H9 (cell line): ENCODE measurements at regions not wholly inside any gene's neighbourhood (a gene's known extent, or its start where the extent isn't known, plus 50 kb on each side); places are given as distances from the start of the nearest gene placed in this dataset.

Source experiments
- DNase-seq: peaks from one replicate; pipeline ENCODE4 v3.0.0-alpha.2; 2017
- H2AFZ ChIP-seq: one replicate; pipeline ENCODE4 v1.6.1; 2013; ENCODE audit warnings: mild to moderate bottlenecking, low read length, control low read depth, moderate library complexity
- H2AK5ac ChIP-seq: 2 replicates; pipeline ENCODE4 v1.6.1; 2013; ENCODE audit warnings: low read length, control low read depth, mixed read lengths; ENCODE audit not compliant: insufficient read length
- H2BK120ac ChIP-seq: one replicate; pipeline ENCODE4 v1.6.1; 2013; ENCODE audit warnings: low read depth, mild to moderate bottlenecking, low read length, control low read depth, inconsistent platforms; ENCODE audit not compliant: poor library complexity, severe bottlenecking
- H2BK12ac ChIP-seq: 2 replicates; pipeline ENCODE4 v1.6.1; 2013; ENCODE audit warnings: low read length, control low read depth, mixed read lengths, low read depth; ENCODE audit not compliant: insufficient read length
- H2BK15ac ChIP-seq: 2 replicates; pipeline ENCODE4 v1.6.1; 2013; ENCODE audit warnings: low read depth, low read length, control low read depth
- H2BK20ac ChIP-seq: one replicate; pipeline ENCODE4 v1.6.1; 2013; ENCODE audit warnings: low read depth, mild to moderate bottlenecking, low read length, control low read depth, inconsistent platforms; ENCODE audit not compliant: poor library complexity, severe bottlenecking
- H2BK5ac ChIP-seq: 2 replicates; pipeline ENCODE4 v1.6.1; 2013; ENCODE audit warnings: low read length, control low read depth, mixed read lengths; ENCODE audit not compliant: insufficient read length
- H3K14ac ChIP-seq: 2 replicates; pipeline ENCODE4 v1.6.1; 2013; ENCODE audit warnings: low read length, control low read depth; ENCODE audit not compliant: insufficient read depth
- H3K18ac ChIP-seq: 2 replicates; pipeline ENCODE4 v1.6.1; 2013; ENCODE audit warnings: low read depth, mild to moderate bottlenecking, mixed read lengths, low read length, control low read depth; ENCODE audit not compliant: insufficient read length
- H3K23ac ChIP-seq: 2 replicates; pipeline ENCODE4 v1.6.1; 2013; ENCODE audit warnings: low read length, control low read depth, mixed read lengths, low read depth; ENCODE audit not compliant: insufficient read length
- H3K23me2 ChIP-seq: 2 replicates; pipeline ENCODE4 v1.6.1; 2013; ENCODE audit warnings: low read depth, mild to moderate bottlenecking, mixed read lengths, low read length, control low read depth; ENCODE audit not compliant: insufficient read length, poor library complexity, severe bottlenecking
- H3K27ac ChIP-seq: 2 replicates; pipeline ENCODE4 v1.5.1; 2013; ENCODE audit warnings: low read length, control low read depth, mixed read lengths, low read depth; ENCODE audit not compliant: insufficient read length
- H3K27me3 ChIP-seq: 2 replicates; pipeline ENCODE4 v1.6.1; 2013; ENCODE audit warnings: low read length, control low read depth, inconsistent platforms; ENCODE audit not compliant: insufficient read depth
- H3K4ac ChIP-seq: 2 replicates; pipeline ENCODE4 v1.6.1; 2013; ENCODE audit warnings: low read depth, mild to moderate bottlenecking, control low read depth, inconsistent platforms, low read length, moderate library complexity
- H3K4me1 ChIP-seq: 2 replicates; pipeline ENCODE4 v1.6.1; 2013; ENCODE audit warnings: low read length, control low read depth, inconsistent platforms; ENCODE audit not compliant: insufficient read depth
- H3K4me2 ChIP-seq: 2 replicates; pipeline ENCODE4 v1.6.1; 2013; ENCODE audit warnings: low read length, control low read depth, mixed read lengths; ENCODE audit not compliant: insufficient read length, insufficient read depth
- H3K56ac ChIP-seq: 2 replicates; pipeline ENCODE4 v1.6.1; 2013; ENCODE audit warnings: low read depth, mild to moderate bottlenecking, mixed read lengths, low read length, control low read depth; ENCODE audit not compliant: insufficient read length
- H3K79me1 ChIP-seq: 2 replicates; pipeline ENCODE4 v1.6.1; 2013; ENCODE audit warnings: low read depth, mild to moderate bottlenecking, moderate library complexity, low read length, control low read depth, inconsistent platforms; ENCODE audit not compliant: insufficient read depth, poor library complexity, severe bottlenecking
- H3K79me2 ChIP-seq: 2 replicates; pipeline ENCODE4 v1.6.1; 2013; ENCODE audit warnings: low read length, control low read depth, inconsistent platforms; ENCODE audit not compliant: insufficient read depth
- H3K9ac ChIP-seq: 2 replicates; pipeline ENCODE4 v1.6.1; 2013; ENCODE audit warnings: low read length, control low read depth, mixed read lengths; ENCODE audit not compliant: insufficient read length; ENCODE audit errors: extremely low read depth
- H3K9me3 ChIP-seq: one replicate; pipeline ENCODE4 v1.6.1; 2013; ENCODE audit warnings: low read depth, low read length, inconsistent platforms; ENCODE audit not compliant: control insufficient read depth
- H3T11ph ChIP-seq: one replicate; pipeline ENCODE4 v1.6.1; 2013; ENCODE audit warnings: mild to moderate bottlenecking, low read length, control low read depth, inconsistent platforms
- H4K20me1 ChIP-seq: one replicate; pipeline ENCODE4 v1.6.1; 2013; ENCODE audit not compliant: control insufficient read depth, insufficient read length, insufficient read depth
- H4K5ac ChIP-seq: 2 replicates; pipeline ENCODE4 v1.6.1; 2013; ENCODE audit warnings: low read depth, mild to moderate bottlenecking, mixed read lengths, low read length, control low read depth; ENCODE audit not compliant: insufficient read length
- H4K8ac ChIP-seq: replicated peaks from 2 replicates; pipeline ENCODE4 v1.6.1; 2013; ENCODE audit warnings: low read length, control low read depth, mixed read lengths, low read depth; ENCODE audit not compliant: insufficient read length
- H4K91ac ChIP-seq: 2 replicates; pipeline ENCODE4 v1.6.1; 2013; ENCODE audit warnings: low read depth, mild to moderate bottlenecking, moderate library complexity, mixed read lengths, low read length, control low read depth; ENCODE audit not compliant: insufficient read length
- H3K27ac Mint-ChIP-seq, 3 experiments: 2 replicates in 2 of 3; 3 replicates in 1 of 3; pipeline ENCODE4 v1.8.0; 2020 to 2021; ENCODE audit warnings: mixed read lengths in 3 of 3, mild to moderate bottlenecking in 1 of 3, moderate library complexity in 1 of 3
- H3K27me3 Mint-ChIP-seq: 2 replicates; pipeline ENCODE4 v1.8.0; 2021; ENCODE audit warnings: low read depth, mild to moderate bottlenecking, moderate library complexity, mixed read lengths
- H3K36me3 Mint-ChIP-seq, 3 experiments: 2 replicates in 2 of 3; 3 replicates in 1 of 3; pipeline ENCODE4 v1.8.0; 2020 to 2021; ENCODE audit warnings: low read depth in 3 of 3, mixed read lengths in 3 of 3; ENCODE audit not compliant: insufficient read depth in 1 of 3
- H3K4me1 Mint-ChIP-seq, 2 experiments: 2 replicates each; pipeline ENCODE4 v1.8.0; 2020; ENCODE audit warnings: mixed read lengths in 2 of 2
- H3K4me3 Mint-ChIP-seq, 2 experiments: 2 replicates in 1 of 2; 3 replicates in 1 of 2; pipeline ENCODE4 v1.8.0; 2020 to 2021; ENCODE audit warnings: mild to moderate bottlenecking in 2 of 2, mixed read lengths in 2 of 2, moderate library complexity in 1 of 2
- H3K9me3 Mint-ChIP-seq, 2 experiments: 2 replicates in 1 of 2; 3 replicates in 1 of 2; pipeline ENCODE4 v1.8.0; 2020; ENCODE audit warnings: mild to moderate bottlenecking in 2 of 2, mixed read lengths in 2 of 2, moderate library complexity in 1 of 2
- CTCF ChIP-seq: fragments of 200-600 bp; sonication (generic); conservative IDR thresholded peaks from 3 replicates; pipeline ENCODE4 v1.8.0; 2021; ENCODE audit warnings: antibody characterized with exemption, mild to moderate bottlenecking
- WGBS: extraction: QIAGEN DNeasy Blood & Tissue Kit; methylation state at CpG from one replicate; pipeline ENCODE4 v1.1.7; 2013; ENCODE audit warnings: missing lambda C conversion rate, low lambda C conversion rate, mixed read lengths; ENCODE audit not compliant: insufficient read length; ENCODE audit errors: extremely low coverage; 5-methylcytosine and 5-hydroxymethylcytosine counted together

GRCh38 chr6:93562582-93562981, 143.2 kb upstream of the EPHA7 start:
- no peak for TF ChIP-seq CTCF
- no peak overlapping the region for H3T11ph ChIP-seq
- no peaks in the 10 kb centered on the region for H3K79me1 ChIP-seq
- no peak overlapping the region for H4K5ac ChIP-seq
- H3K9me3 ChIP-seq: no peaks in the 10 kb centered on the region
- H2BK12ac ChIP-seq: no peak overlapping the region
- no peak overlapping the region for H3K56ac ChIP-seq
- no peaks in the 10 kb centered on the region for H3K27me3 ChIP-seq
- no peak overlapping the region for H2AFZ ChIP-seq
- H3K14ac ChIP-seq: no peak overlapping the region
- no peak overlapping the region for H3K27ac ChIP-seq
- H3K4me2 ChIP-seq: no peak overlapping the region
- H2BK5ac ChIP-seq: no peak overlapping the region
- no peak overlapping the region for H2BK120ac ChIP-seq
- no CpG with 5 or more reads among the region's 1 CpG for WGBS
- H2BK20ac ChIP-seq: no peak overlapping the region
- H3K4me1 ChIP-seq: no peaks in the 10 kb centered on the region
- Mint-ChIP-seq H3K4me1 (peaks cover 8% of the 10 kb centered on the region in 2 experiments), H3K9me3 (no peaks in the 10 kb centered on the region), H3K27ac (peak overlapping the region in 1 of 3 experiments; percentile 13; a peak in 1 of 7 replicates), H3K36me3 (no peaks in the 10 kb centered on the region; a peak in 1 of 7 replicates), H3K4me3 (no peak overlapping the region), H3K27me3 (no peaks in the 10 kb centered on the region)
- H3K23ac ChIP-seq: no peak overlapping the region
- H2AK5ac ChIP-seq: no peak overlapping the region
- no peak for DNase-seq
- H4K8ac ChIP-seq: no peak overlapping the region
- no peak overlapping the region for H3K4ac ChIP-seq
- no peaks in the 10 kb centered on the region for H4K20me1 ChIP-seq
- H3K9ac ChIP-seq: no peak overlapping the region
- H3K23me2 ChIP-seq: no peaks in the 10 kb centered on the region
- H3K18ac ChIP-seq: no peak overlapping the region
- H2BK15ac ChIP-seq: no peak overlapping the region
- no peaks in the 10 kb centered on the region for H3K79me2 ChIP-seq
- H4K91ac ChIP-seq: no peak overlapping the region
